ENCODE measurements at regions not wholly inside any gene's neighbourhood (a gene's known extent, or its start where the extent isn't known, plus 50 kb on each side); places are given as distances from the start of the nearest gene placed in this dataset.

DNA sequence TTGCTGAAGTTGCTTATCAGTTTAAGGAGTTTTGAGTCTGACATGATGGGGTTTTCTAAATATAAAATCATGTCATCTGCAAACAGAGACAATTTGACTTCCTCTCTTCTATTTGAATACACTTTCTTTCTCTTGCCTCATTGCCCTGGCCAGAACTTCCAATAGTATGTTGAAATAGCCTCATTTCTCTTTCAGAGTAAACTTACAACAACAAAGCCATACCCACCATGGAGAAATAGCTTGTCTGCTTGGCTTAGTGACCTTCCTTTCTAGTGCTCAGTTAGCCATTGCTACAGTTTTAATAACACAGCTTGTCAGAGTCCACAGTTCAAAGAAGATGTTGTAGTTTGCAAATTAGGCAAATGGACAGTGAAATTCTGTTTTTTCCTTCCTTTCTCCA is 228.0 kb downstream of the ETAA1 start:
- no peak for FAIRE-seq
- no peak for DNase-seq (ENCODE audit: low read depth, low spot score)
- Histone ChIP-seq H3K4me2 (ENCODE audit: control insufficient read depth, insufficient read depth) (no peak overlapping the region), H4K20me1 (ENCODE audit: control insufficient read depth, insufficient read depth) (no peaks in the 10 kb centered on the region), H3K36me3 (ENCODE audit: control insufficient read depth in 2 of 2, insufficient read depth in 2 of 2, low read length in 1 of 2) (no peaks in the 10 kb centered on the region), H2AFZ (ENCODE audit: control insufficient read depth, low read depth, low read length) (no peak overlapping the region), H3K79me2 (ENCODE audit: control insufficient read depth, insufficient read depth, low read length) (no peaks in the 10 kb centered on the region), H3K4me3 (no peak overlapping the region), H3K4me1 (ENCODE audit: control insufficient read depth, insufficient read depth, low read length) (no peaks in the 10 kb centered on the region), H3K27ac (ENCODE audit: control insufficient read depth, insufficient read depth) (no peak overlapping the region), H3K9ac (ENCODE audit: control insufficient read depth, insufficient read depth, low read length) (no peak overlapping the region), H3K27me3 (replicated peaks in 1 of 2; ENCODE audit: control insufficient read depth in 2 of 2, insufficient read depth in 2 of 2, low read length in 1 of 2) (no peaks in the 10 kb centered on the region), H3K9me3 (replicated peaks; ENCODE audit: control insufficient read depth, insufficient read depth, low read length) (no peaks in the 10 kb centered on the region)
- BruUV-seq (replicated peaks), result no TSS peak
- in situ Hi-C loops (cut with MboI) (no loop called here), intact Hi-C loops (cut with micrococcal nuclease; ENCODE audit: unreplicated experiment) (no loop called here)
- ATAC-seq, result no peak
- ChIA-PET SMC1A (ENCODE audit: uncharacterized antibody, unreplicated experiment) (no interaction called here), CTCF (no interaction called here), POLR2A (no interaction called here), RAD21 (ENCODE audit: unreplicated experiment) (no interaction called here)
- TF ChIP-seq BCL11A (IDR thresholded peaks at IDR 0.05; ENCODE audit: low read depth, low read length), result no peak
- TF ChIP-seq, protein P1, sequence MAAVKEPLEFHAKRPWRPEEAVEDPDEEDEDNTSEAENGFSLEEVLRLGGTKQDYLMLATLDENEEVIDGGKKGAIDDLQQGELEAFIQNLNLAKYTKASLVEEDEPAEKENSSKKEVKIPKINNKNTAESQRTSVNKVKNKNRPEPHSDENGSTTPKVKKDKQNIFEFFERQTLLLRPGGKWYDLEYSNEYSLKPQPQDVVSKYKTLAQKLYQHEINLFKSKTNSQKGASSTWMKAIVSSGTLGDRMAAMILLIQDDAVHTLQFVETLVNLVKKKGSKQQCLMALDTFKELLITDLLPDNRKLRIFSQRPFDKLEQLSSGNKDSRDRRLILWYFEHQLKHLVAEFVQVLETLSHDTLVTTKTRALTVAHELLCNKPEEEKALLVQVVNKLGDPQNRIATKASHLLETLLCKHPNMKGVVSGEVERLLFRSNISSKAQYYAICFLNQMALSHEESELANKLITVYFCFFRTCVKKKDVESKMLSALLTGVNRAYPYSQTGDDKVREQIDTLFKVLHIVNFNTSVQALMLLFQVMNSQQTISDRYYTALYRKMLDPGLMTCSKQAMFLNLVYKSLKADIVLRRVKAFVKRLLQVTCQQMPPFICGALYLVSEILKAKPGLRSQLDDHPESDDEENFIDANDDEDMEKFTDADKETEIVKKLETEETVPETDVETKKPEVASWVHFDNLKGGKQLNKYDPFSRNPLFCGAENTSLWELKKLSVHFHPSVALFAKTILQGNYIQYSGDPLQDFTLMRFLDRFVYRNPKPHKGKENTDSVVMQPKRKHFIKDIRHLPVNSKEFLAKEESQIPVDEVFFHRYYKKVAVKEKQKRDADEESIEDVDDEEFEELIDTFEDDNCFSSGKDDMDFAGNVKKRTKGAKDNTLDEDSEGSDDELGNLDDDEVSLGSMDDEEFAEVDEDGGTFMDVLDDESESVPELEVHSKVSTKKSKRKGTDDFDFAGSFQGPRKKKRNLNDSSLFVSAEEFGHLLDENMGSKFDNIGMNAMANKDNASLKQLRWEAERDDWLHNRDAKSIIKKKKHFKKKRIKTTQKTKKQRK (IDR thresholded peaks at IDR 0.05; ENCODE audit: low read depth, low read length), result no peak
- TF ChIP-seq STAT1 (conservative IDR thresholded peaks at IDR 0.05), result no peak
- TF ChIP-seq TBL1XR1 (IDR thresholded peaks at IDR 0.05; ENCODE audit: low read depth, low read length), result no peak
- TF ChIP-seq ZBED1 (IDR thresholded peaks at IDR 0.05; ENCODE audit: borderline replicate concordance), result no peak
- TF ChIP-seq TCF12 (IDR thresholded peaks at IDR 0.05; ENCODE audit: low read depth, low read length), result no peak
- TF ChIP-seq BCLAF1 (IDR thresholded peaks at IDR 0.05), result no peak
- TF ChIP-seq HDGF (IDR thresholded peaks at IDR 0.05), result no peak
- no peak for TF ChIP-seq ASH2L (IDR thresholded peaks at IDR 0.05; ENCODE audit: borderline replicate concordance, low read depth)
- TF ChIP-seq NBN (IDR thresholded peaks at IDR 0.05), result no peak
- TF ChIP-seq DPF2 (IDR thresholded peaks at IDR 0.05), result no peak
- no peak for TF ChIP-seq NFIC (IDR thresholded peaks at IDR 0.05; ENCODE audit: low read depth, low read length)

Data from GM12878 (cell line).